ENCODE measurements at regions not wholly inside any gene's neighbourhood (a gene's known extent, or its start where the extent isn't known, plus 50 kb on each side); places are given as distances from the start of the nearest gene placed in this dataset.

DNA sequence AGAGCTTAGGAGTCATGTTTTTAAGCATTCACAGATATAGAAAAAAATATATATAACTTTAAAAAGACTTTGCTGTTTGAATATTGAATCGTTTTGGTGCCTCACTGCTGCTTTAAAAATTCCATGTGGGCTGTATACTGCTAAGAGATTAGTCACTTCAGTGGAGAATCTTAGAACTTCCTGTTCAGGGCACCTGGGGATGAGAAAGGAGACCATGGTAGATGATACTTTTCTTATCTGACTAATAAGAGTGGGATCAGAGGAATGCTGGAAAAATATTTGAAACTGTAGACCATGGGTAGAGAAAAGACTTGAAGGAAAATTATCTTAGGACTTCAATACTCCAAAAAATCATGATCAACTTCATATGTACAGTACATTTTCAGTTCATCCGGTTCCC lies 442.2 kb upstream of the SETBP1 start:
- Histone ChIP-seq H3K9me3 (ENCODE audit: control insufficient read depth in 3 of 3, low read length in 3 of 3) (no peaks in the 10 kb centered on the region), H3K4me1 (ENCODE audit: control insufficient read depth in 3 of 3, insufficient read depth in 3 of 3, low read length in 3 of 3) (no peaks in the 10 kb centered on the region), H3K4me3 (ENCODE audit: low read length in 3 of 3) (no peak overlapping the region), H3K9ac (ENCODE audit: low read depth in 1 of 3, low read length in 3 of 3) (no peak overlapping the region), H3K27me3 (ENCODE audit: control insufficient read depth in 3 of 3, insufficient read depth in 3 of 3, low read length in 3 of 3) (no peaks in the 10 kb centered on the region), H3K27ac (ENCODE audit: low read depth, low read length) (no peak overlapping the region), H3K36me3 (ENCODE audit: control insufficient read depth in 3 of 3, insufficient read depth in 3 of 3, low read length in 3 of 3) (no peaks in the 10 kb centered on the region)

DNA sequence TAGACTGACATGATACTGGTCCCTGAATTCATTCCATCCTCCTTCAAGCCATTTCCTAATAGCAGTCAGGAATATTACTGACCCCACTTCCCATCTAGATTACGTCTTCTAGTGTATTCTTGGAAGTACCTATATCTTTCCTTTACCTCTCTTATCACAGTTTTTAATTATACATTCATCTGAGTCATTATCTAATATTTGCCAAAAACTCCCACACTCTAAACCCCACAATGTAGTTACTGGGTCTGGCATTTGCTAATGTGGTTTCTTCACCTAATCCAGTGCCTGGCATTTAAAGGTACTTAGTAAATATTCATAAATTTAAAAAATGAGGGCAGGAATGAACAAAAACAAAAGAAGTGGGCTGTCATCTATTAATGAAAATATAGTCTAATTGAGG lies 441.8 kb upstream of the SETBP1 start:
- Histone ChIP-seq H3K27ac (ENCODE audit: low read depth, low read length) (no peak overlapping the region), H3K4me1 (ENCODE audit: control insufficient read depth in 3 of 3, insufficient read depth in 3 of 3, low read length in 3 of 3) (no peaks in the 10 kb centered on the region), H3K4me3 (ENCODE audit: low read length in 3 of 3) (no peak overlapping the region), H3K9me3 (ENCODE audit: control insufficient read depth in 3 of 3, low read length in 3 of 3) (no peaks in the 10 kb centered on the region), H3K36me3 (ENCODE audit: control insufficient read depth in 3 of 3, insufficient read depth in 3 of 3, low read length in 3 of 3) (no peaks in the 10 kb centered on the region), H3K9ac (ENCODE audit: low read depth in 1 of 3, low read length in 3 of 3) (no peak overlapping the region), H3K27me3 (ENCODE audit: control insufficient read depth in 3 of 3, insufficient read depth in 3 of 3, low read length in 3 of 3) (no peaks in the 10 kb centered on the region)

DNA sequence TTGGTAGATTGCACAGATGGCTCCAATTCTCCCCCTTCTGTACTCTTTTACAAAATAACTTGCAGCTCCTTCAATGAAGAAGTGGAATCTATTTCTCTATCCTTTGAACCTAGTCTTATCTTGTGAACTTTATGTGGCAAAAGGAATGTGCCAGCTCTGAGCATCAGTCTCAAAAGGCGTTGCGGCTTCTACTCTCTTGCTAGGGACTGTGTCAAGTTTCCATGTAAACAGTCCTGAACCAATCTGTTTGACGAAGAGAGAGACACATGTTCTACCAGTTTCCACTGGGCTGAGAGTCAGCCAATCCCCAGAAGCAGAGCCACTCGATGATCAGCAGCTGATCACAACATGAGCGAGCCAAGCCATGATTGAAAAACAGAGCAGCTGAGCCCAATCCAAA lies 439.7 kb upstream of the SETBP1 start:
- Histone ChIP-seq H3K36me3 (ENCODE audit: control insufficient read depth in 3 of 3, insufficient read depth in 3 of 3, low read length in 3 of 3) (no peaks in the 10 kb centered on the region), H3K27me3 (ENCODE audit: control insufficient read depth in 3 of 3, insufficient read depth in 3 of 3, low read length in 3 of 3) (no peaks in the 10 kb centered on the region), H3K4me3 (ENCODE audit: low read length in 3 of 3) (no peak overlapping the region), H3K9ac (ENCODE audit: low read depth in 1 of 3, low read length in 3 of 3) (no peak overlapping the region), H3K4me1 (ENCODE audit: control insufficient read depth in 3 of 3, insufficient read depth in 3 of 3, low read length in 3 of 3) (no peaks in the 10 kb centered on the region), H3K9me3 (ENCODE audit: control insufficient read depth in 3 of 3, low read length in 3 of 3) (no peaks in the 10 kb centered on the region), H3K27ac (ENCODE audit: low read depth, low read length) (no peak overlapping the region)

DNA sequence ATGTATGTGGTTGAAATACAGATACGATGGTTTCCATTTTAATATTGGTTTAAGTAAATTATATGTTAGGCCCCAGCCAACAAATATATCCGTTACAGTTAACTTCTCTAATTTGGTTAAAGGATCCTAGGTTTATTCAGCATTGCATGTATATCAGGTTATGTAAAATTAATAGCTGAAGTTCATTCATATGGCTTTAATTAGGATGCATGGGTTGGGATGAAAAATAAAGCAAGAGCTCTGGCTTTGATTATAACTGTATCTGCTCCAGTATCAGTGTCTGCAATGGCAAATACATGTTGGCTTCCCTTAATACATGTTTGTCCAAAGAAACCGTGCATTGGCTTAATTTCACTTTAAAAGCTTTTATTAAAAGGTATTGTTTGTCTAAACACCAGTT lies 435.7 kb upstream of the SETBP1 start:
- Histone ChIP-seq H3K4me3 (ENCODE audit: low read length in 3 of 3) (no peak overlapping the region), H3K27ac (ENCODE audit: low read depth, low read length) (no peak overlapping the region), H3K9ac (ENCODE audit: low read depth in 1 of 3, low read length in 3 of 3) (no peak overlapping the region), H3K36me3 (ENCODE audit: control insufficient read depth in 3 of 3, insufficient read depth in 3 of 3, low read length in 3 of 3) (no peaks in the 10 kb centered on the region), H3K4me1 (ENCODE audit: control insufficient read depth in 3 of 3, insufficient read depth in 3 of 3, low read length in 3 of 3) (no peaks in the 10 kb centered on the region), H3K27me3 (ENCODE audit: control insufficient read depth in 3 of 3, insufficient read depth in 3 of 3, low read length in 3 of 3) (no peaks in the 10 kb centered on the region), H3K9me3 (ENCODE audit: control insufficient read depth in 3 of 3, low read length in 3 of 3) (no peaks in the 10 kb centered on the region)

DNA sequence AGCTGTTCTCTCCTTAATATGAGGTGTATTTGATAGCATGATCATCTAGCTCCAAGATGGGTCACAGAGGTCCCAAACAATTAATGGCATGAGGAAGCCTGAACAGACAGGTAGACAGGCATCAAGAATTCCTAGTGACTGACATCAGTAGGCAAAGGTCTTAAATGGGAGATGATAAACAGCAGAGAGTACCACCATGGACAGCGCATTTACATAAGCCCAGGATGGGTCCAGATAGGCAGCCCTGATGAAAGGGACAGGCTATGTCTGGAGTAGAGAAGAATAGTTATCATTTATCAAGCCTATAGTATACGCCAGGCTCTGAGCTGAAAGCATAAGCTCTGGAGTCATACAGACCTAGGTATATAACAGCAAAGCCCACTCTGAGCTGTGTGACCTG lies 434.7 kb upstream of the SETBP1 start:
- Histone ChIP-seq H3K36me3 (ENCODE audit: control insufficient read depth in 3 of 3, insufficient read depth in 3 of 3, low read length in 3 of 3) (no peaks in the 10 kb centered on the region), H3K9ac (ENCODE audit: low read depth in 1 of 3, low read length in 3 of 3) (no peak overlapping the region), H3K4me3 (ENCODE audit: low read length in 3 of 3) (no peak overlapping the region), H3K9me3 (ENCODE audit: control insufficient read depth in 3 of 3, low read length in 3 of 3) (no peaks in the 10 kb centered on the region), H3K27ac (ENCODE audit: low read depth, low read length) (no peak overlapping the region), H3K27me3 (ENCODE audit: control insufficient read depth in 3 of 3, insufficient read depth in 3 of 3, low read length in 3 of 3) (no peaks in the 10 kb centered on the region), H3K4me1 (ENCODE audit: control insufficient read depth in 3 of 3, insufficient read depth in 3 of 3, low read length in 3 of 3) (no peaks in the 10 kb centered on the region)

DNA sequence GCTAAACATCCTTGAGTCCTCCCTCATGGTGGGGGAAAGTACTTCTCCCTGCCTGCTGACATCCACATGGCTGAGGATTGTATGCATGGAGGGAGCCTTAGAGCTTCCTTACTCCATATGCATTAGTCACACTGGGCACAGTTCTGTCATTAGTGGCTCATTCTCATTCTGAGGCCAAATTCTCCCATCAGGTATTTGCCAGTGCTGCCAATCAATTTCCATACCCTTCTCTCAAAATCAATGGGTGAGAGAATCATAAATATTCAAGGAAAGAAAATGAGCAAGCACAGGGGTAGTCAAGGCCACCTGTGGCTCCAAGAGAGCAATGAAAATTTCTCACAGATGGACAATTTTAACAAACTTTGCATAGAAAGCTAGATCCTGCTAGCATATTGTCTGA lies 422.6 kb upstream of the SETBP1 start:
- H3K9ac ChIP-seq (ENCODE audit: low read depth in 1 of 3, low read length in 3 of 3) = no peak overlapping the region
- no peaks in the 10 kb centered on the region for H3K36me3 ChIP-seq (ENCODE audit: control insufficient read depth in 3 of 3, insufficient read depth in 3 of 3, low read length in 3 of 3)
- H3K27ac ChIP-seq (ENCODE audit: low read depth, low read length) = no peak overlapping the region
- H3K27me3 ChIP-seq (ENCODE audit: control insufficient read depth in 3 of 3, insufficient read depth in 3 of 3, low read length in 3 of 3) = no peaks in the 10 kb centered on the region
- no peak overlapping the region for H3K4me3 ChIP-seq (ENCODE audit: low read length in 3 of 3)
- no peaks in the 10 kb centered on the region for H3K4me1 ChIP-seq (ENCODE audit: control insufficient read depth in 3 of 3, insufficient read depth in 3 of 3, low read length in 3 of 3)
- peaks cover 0 to 5% (median 0%) of the 10 kb centered on the region in 3 donors for H3K9me3 ChIP-seq (ENCODE audit: control insufficient read depth in 3 of 3, low read length in 3 of 3)

DNA sequence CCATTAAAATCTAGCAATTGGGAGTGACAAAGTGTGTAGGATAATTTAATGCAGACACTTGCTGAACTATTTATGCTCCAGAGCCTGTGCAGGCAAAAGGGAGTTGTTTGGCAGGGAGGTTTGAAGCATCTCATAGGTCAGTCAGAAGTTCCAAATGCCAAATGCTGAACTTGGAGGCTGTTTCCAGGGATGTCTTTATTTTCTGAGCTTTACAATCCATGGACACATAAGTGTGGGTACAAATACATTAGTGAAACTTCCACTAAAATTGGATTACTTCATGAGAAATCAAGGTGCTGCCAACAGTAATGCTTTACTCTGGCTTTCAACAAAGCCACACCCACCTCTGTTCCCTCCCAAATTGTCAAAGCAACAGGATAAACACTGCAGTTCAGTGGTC lies 422.1 kb upstream of the SETBP1 start:
- no peak overlapping the region for H3K27ac ChIP-seq (ENCODE audit: low read depth, low read length)
- no peaks in the 10 kb centered on the region for H3K4me1 ChIP-seq (ENCODE audit: control insufficient read depth in 3 of 3, insufficient read depth in 3 of 3, low read length in 3 of 3)
- no peaks in the 10 kb centered on the region for H3K36me3 ChIP-seq (ENCODE audit: control insufficient read depth in 3 of 3, insufficient read depth in 3 of 3, low read length in 3 of 3)
- H3K27me3 ChIP-seq (ENCODE audit: control insufficient read depth in 3 of 3, insufficient read depth in 3 of 3, low read length in 3 of 3) = no peaks in the 10 kb centered on the region
- peaks cover 0 to 5% (median 0%) of the 10 kb centered on the region in 3 donors for H3K9me3 ChIP-seq (ENCODE audit: control insufficient read depth in 3 of 3, low read length in 3 of 3)
- H3K9ac ChIP-seq (ENCODE audit: low read depth in 1 of 3, low read length in 3 of 3) = no peak overlapping the region
- H3K4me3 ChIP-seq (ENCODE audit: low read length in 3 of 3) = no peak overlapping the region

DNA sequence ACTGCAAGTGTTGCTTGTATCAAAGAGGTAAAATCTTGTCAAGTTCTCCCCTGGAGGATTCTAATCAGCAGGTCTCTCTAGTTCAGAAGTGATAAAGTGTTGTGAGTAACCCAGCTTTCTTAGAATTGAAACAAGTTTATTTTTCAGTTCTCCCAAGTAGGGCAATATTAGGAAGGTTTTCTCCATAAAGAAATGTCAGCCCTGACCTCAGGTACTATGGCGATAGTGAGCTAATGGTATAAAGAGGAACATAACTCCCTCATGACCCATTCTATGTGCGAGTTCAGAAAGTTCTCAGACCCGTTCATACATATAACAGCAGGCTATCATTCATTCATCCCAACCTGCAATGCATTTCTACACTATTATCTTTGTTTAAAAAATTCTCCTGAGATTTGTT lies 421.1 kb upstream of the SETBP1 start:
- no peaks in the 10 kb centered on the region for H3K36me3 ChIP-seq (ENCODE audit: control insufficient read depth in 3 of 3, insufficient read depth in 3 of 3, low read length in 3 of 3)
- H3K27me3 ChIP-seq (ENCODE audit: control insufficient read depth in 3 of 3, insufficient read depth in 3 of 3, low read length in 3 of 3) = no peaks in the 10 kb centered on the region
- H3K9me3 ChIP-seq (ENCODE audit: control insufficient read depth in 3 of 3, low read length in 3 of 3) = peaks cover 0 to 5% (median 0%) of the 10 kb centered on the region in 3 donors
- no peak overlapping the region for H3K27ac ChIP-seq (ENCODE audit: low read depth, low read length)
- no peak overlapping the region for H3K4me3 ChIP-seq (ENCODE audit: low read length in 3 of 3)
- no peak overlapping the region for H3K9ac ChIP-seq (ENCODE audit: low read depth in 1 of 3, low read length in 3 of 3)
- no peaks in the 10 kb centered on the region for H3K4me1 ChIP-seq (ENCODE audit: control insufficient read depth in 3 of 3, insufficient read depth in 3 of 3, low read length in 3 of 3)

DNA sequence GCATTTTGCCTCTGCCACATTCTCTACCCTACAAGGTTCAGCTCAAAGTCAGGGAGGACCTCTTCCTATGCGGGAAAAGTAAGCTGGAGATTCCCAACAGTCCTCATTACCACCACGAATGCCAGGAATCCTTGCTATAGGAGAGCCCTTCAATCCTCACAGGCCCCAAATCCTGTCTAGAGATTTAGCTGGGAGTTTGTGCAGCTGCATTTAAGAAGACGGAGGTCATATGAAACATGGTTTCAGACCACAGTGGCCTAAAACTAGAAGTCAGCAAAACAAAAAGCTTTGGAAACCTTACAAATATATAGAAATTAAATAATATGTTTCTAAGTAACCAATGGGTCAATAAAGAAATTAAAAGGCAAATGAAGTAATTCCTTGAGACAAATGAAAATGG lies 415.3 kb upstream of the SETBP1 start:
- no peaks in the 10 kb centered on the region for H3K36me3 ChIP-seq (ENCODE audit: control insufficient read depth in 3 of 3, insufficient read depth in 3 of 3, low read length in 3 of 3)
- no peaks in the 10 kb centered on the region for H3K27me3 ChIP-seq (ENCODE audit: control insufficient read depth in 3 of 3, insufficient read depth in 3 of 3, low read length in 3 of 3)
- no peak overlapping the region for H3K9ac ChIP-seq (ENCODE audit: low read depth in 1 of 3, low read length in 3 of 3)
- H3K4me3 ChIP-seq (ENCODE audit: low read length in 3 of 3) = no peak overlapping the region
- no peaks in the 10 kb centered on the region for H3K4me1 ChIP-seq (ENCODE audit: control insufficient read depth in 3 of 3, insufficient read depth in 3 of 3, low read length in 3 of 3)
- H3K9me3 ChIP-seq (ENCODE audit: control insufficient read depth in 3 of 3, low read length in 3 of 3) = peaks cover 0 to 5% (median 0%) of the 10 kb centered on the region in 3 donors
- H3K27ac ChIP-seq (ENCODE audit: low read depth, low read length) = no peak overlapping the region

DNA sequence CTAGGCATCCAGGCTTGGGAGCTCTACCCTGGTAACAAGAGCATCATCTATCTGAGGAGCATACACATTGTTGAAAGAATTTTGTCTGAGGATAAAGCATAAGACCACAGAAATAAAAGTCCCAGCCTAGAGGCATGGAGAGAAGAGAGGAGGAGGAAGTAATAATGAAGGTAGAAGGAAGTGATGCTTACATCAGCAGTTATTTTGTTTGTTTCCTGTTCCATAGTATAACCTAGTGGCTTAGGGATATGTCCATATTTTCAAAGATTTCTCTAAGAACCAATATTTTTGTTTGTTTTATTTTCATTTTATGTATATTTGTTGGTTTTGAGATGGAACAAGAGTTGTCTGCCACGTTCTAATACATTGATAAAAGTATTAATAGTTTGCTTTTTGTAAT lies 407.4 kb upstream of the SETBP1 start:
- Histone ChIP-seq H3K9me3 (ENCODE audit: control insufficient read depth in 3 of 3, low read length in 3 of 3) (no peaks in the 10 kb centered on the region), H3K9ac (ENCODE audit: low read depth in 1 of 3, low read length in 3 of 3) (no peak overlapping the region), H3K4me1 (ENCODE audit: control insufficient read depth in 3 of 3, insufficient read depth in 3 of 3, low read length in 3 of 3) (no peaks in the 10 kb centered on the region), H3K27me3 (ENCODE audit: control insufficient read depth in 3 of 3, insufficient read depth in 3 of 3, low read length in 3 of 3) (no peaks in the 10 kb centered on the region), H3K27ac (ENCODE audit: low read depth, low read length) (no peak overlapping the region), H3K4me3 (ENCODE audit: low read length in 3 of 3) (no peak overlapping the region), H3K36me3 (ENCODE audit: control insufficient read depth in 3 of 3, insufficient read depth in 3 of 3, low read length in 3 of 3) (no peaks in the 10 kb centered on the region)

DNA sequence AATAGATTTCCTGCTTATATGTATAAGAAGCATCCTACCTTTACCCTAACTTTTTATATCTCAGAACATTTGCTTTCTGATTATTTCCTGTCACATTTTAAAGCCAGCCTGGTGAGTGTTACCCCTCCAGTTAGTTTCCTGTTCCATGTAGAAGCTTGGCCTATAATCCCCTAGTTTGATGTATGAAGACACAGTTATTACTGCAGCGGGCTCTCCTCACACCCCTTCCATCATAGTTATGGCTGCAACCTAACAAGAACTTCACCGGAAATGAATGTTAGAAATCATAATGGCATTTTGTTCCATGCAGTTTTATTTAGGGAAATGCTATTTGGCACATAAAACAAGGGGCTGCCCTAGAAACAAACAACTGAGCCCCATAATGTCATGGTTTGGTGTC lies 400.2 kb upstream of the SETBP1 start:
- Histone ChIP-seq H3K4me3 (ENCODE audit: low read length in 3 of 3) (no peak overlapping the region), H3K9ac (ENCODE audit: low read depth in 1 of 3, low read length in 3 of 3) (no peak overlapping the region), H3K9me3 (ENCODE audit: control insufficient read depth in 3 of 3, low read length in 3 of 3) (no peaks in the 10 kb centered on the region), H3K27ac (ENCODE audit: low read depth, low read length) (no peak overlapping the region), H3K36me3 (ENCODE audit: control insufficient read depth in 3 of 3, insufficient read depth in 3 of 3, low read length in 3 of 3) (no peaks in the 10 kb centered on the region), H3K4me1 (ENCODE audit: control insufficient read depth in 3 of 3, insufficient read depth in 3 of 3, low read length in 3 of 3) (no peaks in the 10 kb centered on the region), H3K27me3 (ENCODE audit: control insufficient read depth in 3 of 3, insufficient read depth in 3 of 3, low read length in 3 of 3) (no peaks in the 10 kb centered on the region)

Measured in skeletal muscle tissue (tissue), 3 donors.